GM12874 (cell line): ENCODE measurements at regions not wholly inside any gene's neighbourhood (a gene's known extent, or its start where the extent isn't known, plus 50 kb on each side); places are given as distances from the start of the nearest gene placed in this dataset.

Source experiments
- CTCF ChIP-seq: IDR thresholded peaks from 2 replicates; pipeline ENCODE4 v1.5.1; 2011; ENCODE audit warnings: low read depth, mild to moderate bottlenecking, control low read depth, low read length, moderate library complexity; ENCODE audit not compliant: insufficient read depth

GRCh38 chr10:44196336-44196735 lies 188.6 kb downstream of the CXCL12 start:
- no peak for TF ChIP-seq CTCF

DNA sequence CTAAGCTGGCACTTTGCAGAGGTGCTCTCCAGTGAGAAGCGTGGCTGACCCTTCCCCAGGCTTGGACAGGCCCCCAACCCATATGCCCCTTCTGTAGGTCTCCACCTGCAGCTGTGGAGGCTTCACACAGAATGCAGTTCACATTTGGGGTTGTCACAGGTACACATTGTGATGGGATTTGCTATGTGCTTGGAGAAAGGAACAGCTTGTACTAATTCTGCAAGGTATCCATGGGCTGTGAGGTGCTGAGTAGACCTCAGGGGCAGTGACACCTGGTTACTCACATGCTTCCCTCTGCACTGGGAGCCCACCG lies 188.9 kb downstream of the CXCL12 start:
- no peak for TF ChIP-seq CTCF

- no peak for TF ChIP-seq CTCF
Measured at GRCh38 chr10:44195112-44196007, 189.5 kb downstream of the CXCL12 start.

DNA sequence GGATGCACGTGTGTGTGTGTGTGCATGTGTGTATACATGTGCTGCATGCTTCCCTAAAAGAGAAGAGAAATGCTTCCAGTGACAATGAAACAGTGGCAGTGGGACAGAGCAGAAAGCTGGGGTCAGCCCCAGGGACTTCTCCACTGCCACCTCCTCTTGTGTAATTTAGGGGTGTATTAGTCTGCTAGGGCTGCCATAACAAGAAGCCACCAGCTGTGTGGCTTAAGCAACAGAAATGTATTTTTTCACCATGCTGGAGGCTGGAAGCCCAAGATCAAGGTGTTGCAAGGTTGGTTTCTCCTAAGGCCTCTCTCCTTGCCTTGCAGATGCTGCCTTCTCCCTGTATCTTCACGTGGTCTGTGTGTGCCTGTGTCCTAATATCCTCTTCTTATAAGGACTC lies 190.5 kb downstream of the CXCL12 start:
- no peak for TF ChIP-seq CTCF

DNA sequence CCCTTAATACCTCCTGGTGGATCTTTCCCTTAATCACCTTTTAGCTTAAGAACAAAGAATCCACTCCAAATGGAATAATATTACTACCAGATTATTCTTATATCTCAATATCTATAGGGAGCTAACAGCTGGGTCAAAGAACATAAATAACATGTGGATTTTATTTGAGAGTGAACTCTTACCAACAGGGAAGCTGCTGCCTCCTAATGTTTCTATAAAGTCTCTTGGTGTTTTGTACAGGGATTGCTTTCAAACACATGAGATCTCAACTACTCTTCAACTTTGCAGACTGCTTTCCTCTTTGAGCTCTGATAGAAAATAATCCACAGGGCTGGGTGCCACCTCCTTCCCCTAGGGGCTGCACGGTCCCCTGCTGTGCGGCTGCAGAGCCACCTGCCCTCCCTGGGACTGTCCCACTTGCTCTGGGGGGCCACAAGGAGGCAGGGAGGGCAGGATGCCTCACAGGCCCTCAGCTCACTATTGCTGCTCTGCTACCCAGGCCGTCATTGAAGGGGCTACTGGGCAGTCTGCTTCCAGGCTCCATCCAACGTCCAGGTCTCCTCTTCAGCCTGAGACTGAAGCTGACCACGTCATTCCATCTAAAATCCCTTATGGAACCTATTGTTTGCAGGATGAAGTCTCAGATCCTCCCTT lies 191.2 kb downstream of the CXCL12 start:
- no peak for TF ChIP-seq CTCF

DNA sequence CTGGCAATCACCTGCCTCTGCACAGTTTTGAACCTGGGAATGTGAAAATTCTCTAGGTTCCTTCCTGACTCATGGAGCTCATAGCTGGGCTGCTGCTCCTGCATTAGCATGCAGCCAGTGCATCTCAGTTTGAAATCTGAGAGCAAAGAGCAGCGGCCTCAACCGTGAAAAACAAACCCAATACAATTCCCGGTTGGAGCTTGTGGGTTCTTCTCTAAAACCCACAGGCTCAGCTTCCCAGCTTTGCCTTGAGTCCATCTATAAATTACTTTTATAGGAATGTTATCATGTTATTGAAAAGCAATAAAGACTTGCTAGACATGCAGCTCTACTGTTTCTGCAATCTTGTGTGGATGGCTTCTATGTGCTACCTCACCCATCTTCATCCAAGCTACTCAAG lies 191.7 kb downstream of the CXCL12 start:
- no peak for TF ChIP-seq CTCF

- no peak for TF ChIP-seq CTCF
Measured at GRCh38 chr10:44192435-44192834, 192.5 kb downstream of the CXCL12 start.
